CD4-positive, alpha-beta T cell treated with Interleukin-1 beta for 1 hour (primary cell): ENCODE measurements at regions not wholly inside any gene's neighbourhood (a gene's known extent, or its start where the extent isn't known, plus 50 kb on each side); places are given as distances from the start of the nearest gene placed in this dataset.

Source experiments
- DNase-seq, 2 donors: peaks; one replicate each; pipeline ENCODE4 v3.0.0-alpha.2; 2020 to 2022

DNA sequence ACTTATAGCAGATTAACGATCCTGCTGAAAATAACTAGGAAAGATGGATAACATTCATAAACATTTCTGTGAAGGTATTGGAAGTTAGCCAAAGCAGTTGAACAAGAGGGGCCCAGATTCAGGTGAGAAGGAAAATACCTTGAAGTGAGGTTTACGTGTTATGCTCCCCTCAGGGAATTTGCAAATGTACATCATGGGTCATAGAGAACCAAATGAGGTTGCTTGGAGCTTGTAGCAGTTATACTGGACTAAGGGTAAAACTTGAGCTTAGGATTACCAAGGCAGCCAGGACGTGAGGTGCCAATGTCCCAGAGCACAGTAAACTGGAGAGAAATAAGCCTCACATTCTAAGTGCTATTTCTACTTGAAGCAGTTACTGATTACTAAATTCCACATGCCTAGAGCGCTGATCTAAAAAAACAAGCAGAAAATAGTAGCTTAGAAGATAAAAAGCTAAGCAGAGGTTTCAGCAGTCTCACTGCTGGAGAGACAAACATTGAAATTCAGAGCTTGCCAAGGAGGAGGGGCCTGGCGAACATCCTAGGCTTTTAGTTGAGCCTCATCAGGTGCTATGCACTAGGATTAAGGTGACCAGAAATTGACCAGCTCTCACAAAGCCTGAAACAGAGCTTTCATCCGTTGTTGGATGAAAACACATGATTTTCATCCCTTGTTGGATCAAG is 136.7 kb upstream of the FAM20A start:
- DNase-seq: no peak

DNA sequence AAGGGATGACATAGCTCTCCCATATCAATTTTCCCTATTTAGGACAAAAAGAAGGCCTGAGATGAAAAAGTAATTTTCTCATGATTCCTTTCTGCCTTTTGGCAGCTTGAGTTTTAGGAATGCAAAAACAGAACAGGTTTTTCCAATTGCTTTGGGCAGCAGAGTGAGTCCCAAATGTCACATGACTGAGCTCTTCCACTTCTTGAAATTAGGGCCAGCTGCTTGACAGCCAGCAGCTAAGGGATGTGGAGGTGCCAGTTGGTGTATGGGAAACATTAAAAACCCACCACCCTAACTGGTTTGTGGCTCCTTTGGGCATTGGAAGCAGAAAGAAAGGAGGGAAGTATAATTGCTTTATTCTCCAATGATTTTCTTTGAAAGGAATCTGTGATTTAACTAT is 133.8 kb upstream of the FAM20A start:
- DNase-seq: no peak

DNA sequence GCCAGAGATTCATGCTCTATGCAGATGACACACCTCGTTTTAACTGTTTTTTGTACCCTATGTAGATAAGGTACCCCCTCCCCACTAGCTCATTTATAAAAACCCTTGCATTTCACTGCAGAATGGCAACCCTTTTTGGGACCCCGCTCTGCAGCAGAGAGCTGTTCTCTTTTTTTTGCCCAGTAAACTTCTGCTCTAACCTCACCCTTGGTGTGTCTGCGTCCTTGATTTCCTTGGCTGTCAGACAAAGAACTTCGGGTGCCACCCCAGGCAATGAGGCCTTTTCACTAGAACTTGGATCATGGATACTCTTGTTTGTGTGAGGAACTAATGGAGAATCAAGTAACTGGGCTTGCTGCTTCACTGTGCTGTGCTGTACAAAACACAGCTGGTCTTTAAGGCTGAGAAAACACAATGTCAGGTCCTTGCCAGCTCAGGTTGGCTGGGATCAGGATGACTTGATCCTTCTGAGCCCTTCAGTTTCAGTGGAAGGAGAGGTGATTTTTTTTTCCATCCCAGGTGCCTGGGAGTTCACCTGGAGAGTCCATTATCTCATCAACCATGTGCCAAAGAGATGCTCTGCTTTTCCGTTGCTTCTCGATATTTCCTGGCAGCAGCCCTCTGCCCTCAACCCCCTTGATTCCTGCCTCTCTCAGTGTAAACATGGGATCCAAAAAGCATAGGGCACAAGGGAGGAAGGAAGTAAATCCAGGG is 133.2 kb upstream of the FAM20A start:
- no peak for DNase-seq

DNA sequence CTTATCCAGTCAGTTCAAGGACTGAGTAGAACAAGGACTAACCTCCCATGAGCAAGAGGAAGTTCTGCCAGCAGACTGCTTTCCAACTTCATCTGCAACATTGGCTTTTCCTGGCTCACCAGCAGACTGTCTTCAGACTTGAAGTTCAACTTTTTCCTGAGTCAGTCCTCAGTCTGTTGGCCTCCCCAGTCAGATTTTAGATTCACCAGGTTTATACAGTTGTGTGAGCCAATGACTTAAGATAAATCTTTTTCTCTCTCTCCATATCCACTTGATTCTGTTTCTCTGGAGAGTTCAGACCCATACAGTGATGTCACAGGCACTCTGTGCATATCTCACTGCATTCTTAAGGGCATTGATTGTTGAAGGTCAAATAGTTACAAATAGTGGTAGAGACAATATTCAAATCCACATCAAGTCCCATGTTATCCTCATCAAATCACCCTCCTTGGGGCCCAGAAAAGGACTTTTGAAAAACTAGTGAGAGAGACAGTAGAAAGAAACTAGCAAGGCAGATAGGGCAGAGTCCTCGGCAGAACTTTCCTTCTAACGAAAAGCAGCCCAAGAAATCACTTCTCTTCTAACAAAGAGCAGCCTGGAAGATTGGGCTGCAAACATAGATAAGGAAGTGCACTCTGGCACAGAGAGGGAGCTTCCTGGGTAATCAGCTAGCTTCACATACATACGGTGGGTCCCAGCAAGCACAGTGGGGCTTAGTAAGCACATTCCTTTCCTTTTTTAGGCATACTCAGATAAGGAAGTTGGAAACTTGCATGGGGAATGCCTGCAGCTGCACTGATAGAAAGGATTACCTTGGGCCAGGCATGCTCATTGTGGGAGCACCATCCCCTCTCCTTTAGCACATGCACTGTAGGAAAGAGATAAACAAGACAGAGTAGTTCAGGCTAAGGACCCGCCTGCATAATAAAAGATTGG is 132.3 kb upstream of the FAM20A start:
- DNase-seq: no peak

DNA sequence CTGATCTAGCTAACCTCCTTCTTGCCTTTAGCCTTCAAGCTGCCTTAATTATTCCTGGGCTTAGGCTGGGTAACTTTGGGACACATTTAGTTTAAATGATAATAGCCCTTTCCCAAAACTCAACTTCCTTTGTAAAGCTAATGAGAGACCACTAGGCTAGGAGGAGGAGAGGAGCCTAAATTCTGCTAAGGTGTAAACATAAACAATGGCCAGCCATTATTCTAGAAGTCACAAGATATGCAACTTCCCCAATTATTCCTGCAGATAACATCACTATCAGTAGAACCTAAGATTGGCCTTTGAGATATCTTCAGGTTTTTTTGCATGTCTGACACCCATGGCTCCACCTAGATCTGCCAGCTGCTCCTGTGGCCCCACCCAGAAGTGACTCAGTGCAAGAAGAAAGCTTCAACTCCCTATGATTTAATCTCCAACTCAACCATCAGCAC is 131.2 kb upstream of the FAM20A start:
- no peak for DNase-seq

DNA sequence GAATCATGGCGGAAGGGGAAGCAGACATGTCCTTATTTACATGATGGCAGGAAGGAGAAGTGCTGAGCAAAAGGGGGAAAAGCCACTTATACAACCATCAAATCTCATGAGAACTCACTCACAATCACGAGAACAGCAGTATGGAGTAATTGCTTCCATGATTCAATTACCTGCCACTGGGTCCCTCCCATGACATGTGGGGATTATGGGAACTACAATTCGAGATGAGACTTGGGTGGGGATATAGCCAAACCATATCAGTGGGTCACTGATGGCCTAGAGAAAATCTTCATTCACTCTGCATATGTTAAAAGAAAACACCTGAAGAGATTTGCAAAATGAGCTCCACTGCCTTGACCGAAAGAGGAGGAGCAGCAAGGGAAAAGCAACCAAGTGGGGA is 130.3 kb upstream of the FAM20A start:
- no peak for DNase-seq

DNA sequence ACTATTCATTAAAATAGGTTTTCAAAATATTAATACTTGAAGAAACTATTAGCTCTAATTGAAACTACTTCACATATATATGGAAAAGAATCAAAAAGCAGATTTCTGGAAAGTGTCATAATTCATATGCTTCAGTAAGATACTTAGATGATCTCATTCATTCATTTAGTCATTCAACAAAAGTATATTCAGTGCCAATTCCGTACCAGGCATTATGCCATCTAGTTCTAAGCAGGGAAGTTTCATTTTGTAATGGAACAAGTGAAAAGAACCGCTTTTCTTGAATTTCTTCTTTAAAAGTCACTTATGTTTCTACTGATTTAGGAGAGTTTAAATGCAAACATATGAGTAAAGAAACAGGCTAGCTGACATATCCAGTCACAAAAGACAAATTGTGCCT is 118.3 kb upstream of the FAM20A start:
- no peak for DNase-seq

DNA sequence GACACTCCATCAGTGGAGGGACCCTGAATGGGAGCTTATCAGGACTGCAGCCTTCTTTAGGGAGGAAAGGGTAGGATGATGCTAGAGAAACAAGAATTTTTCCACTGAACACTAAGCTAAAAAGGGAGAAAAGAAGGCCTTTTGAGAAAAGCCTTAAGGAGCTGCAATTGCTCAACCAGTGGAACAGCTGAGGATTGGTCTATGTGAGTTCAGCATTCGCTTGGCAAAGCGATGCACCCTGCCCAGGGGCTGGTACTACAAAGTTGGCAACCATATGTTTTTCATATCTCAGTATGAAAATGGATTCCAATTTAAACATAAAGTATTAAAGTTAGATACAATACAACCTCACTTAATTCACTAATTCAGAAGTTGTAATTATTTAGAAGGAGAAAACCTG is 117.8 kb upstream of the FAM20A start:
- DNase-seq: no peak

DNA sequence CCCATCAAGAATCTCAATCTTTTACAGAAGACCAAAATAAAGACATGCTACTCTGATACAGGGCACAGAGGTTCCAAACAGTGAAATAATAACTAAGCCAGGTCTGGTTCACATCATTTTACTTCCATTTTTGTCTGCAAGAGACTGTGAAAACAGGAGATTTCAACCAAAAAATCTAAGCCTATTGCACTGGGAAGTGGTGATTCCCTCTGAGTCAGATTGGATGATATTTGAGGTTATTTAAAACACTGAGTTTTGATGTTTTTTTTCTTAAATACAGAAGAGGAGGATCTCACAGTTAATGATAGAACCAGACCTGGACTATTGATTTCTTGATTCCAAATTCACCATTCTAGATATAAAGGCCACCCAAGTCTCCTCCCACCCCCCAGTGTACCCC is 117.3 kb upstream of the FAM20A start:
- DNase-seq: no peak

DNA sequence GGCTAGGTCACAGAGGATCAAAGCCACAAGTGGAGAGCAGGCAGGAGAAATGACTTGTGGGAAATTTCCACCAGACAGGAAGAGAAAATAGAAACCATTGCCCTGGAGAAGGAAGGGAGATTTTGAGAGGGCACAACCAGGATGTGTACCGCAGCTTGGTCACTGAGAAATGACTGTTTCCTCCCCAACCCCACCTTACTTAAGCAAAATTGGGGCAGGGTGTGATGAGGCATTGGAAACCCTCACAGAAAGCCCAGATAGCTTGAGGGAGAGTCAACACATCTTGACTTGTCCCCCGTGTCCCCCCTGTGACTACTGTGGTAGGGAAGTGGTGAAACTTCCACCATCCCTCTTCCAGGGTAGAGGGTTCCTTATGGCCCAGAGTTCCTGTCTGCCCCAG is 113.5 kb upstream of the FAM20A start:
- DNase-seq: no peak

DNA sequence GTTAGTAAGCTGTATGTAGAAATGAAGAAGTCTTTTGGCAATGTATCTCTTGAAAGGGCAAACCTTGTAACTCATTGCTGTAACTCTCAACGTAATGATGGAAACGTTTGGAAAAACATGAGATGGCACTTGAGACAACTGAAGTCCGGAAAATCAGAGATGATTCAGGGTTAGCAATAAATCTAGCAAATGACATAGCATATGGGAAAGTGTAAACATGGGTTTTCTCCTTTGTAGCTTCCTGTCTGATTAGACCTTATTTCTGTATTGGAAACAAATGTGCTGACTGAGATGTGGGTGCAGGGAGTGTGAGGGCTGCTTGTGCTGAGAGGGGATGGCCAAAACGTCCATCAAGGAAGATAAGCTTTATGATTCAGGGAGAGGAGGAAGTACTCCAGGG is 110.7 kb upstream of the FAM20A start:
- no peak for DNase-seq

DNA sequence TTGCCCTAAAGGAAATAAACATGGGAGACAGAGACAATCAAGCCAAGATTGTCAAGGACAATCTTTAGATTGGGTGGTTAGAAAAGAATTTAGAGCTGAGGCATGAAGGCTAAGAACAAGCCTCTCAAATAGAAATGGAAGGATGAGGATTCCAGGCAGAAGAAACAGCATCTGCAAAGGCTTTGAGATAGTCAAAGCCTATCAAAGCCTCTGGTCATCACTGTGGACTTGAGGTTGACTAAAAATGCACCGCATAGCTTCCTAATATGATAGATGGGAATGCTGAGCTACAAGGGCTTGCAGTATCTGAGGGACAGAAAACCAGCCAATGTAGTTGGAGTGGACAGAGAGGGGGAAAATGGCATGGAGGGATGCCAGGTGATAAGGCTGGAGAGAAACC is 109.8 kb upstream of the FAM20A start:
- DNase-seq: no peak

DNA sequence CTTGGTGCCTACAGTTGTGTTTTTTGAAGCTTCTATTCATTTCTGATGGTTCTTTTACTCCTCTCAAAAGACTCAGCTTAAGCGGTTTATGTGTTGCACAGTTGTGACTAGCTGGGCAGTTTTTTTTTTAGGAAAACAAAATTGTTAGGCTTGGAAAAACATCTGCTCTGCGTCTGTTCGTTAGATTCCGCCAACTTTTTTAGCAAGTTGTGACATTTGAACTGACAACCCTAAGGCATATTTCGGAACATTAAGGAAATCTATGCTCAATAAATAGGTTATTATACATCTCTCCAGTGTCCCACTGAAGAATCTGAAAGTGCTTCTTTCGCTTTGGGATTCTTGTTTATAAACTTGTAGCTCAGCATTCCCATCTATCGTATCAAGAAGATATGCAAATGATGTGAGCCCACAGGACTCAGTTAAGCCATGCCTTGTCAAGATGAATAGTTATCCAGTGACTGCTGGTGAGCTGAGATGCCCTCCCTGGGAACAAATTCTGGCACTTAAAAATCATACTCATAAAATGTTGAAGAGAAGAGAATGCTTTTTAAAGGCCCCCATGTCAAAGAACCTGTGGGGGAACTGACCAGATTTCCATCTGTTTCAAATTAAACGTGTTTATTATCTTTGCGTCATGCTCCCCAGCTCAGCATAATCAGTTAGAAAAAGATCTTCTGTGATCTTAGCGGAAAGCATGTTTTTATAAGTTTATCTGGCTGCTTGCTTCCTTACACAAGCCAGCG is 109.0 kb upstream of the FAM20A start:
- DNase-seq: no peak

DNA sequence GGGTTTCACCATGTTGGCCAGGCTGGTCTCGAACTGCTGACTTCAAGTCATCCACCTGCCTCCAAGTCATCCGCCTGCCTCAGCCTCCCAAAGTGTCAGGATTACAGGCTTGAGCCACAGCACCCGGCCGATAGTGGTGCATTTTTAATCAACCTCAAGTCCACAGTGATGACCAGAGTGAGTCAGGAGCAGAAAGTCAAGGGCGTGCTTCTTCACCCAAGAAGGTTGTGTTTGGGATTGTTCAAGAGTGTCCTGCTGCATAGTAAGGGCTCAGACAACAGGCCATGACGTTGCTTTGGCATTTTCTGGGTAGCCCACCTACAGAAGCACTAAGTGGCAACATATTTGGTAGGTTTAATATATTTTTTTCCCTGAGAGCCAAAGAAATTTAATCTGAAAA is 108.3 kb upstream of the FAM20A start:
- DNase-seq: no peak

DNA sequence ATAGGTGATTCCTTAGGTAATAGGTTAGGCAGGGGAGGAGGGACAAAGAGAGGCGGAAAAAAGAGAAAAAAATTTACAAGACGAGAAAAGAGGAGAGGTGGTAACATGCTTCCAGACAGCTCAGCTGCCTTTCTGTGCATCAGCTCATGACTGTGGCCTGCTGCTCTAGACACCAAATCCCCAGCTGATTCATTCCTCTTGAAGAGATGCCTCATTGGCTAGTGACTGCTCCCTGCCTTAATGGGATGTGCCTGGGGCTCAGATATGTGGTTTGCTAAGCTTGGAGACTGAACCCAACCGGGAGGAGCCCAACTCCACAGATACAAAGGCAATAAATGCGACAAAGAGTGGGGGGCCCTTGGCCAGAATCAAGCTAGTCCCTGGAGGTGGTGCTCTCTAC is 105.9 kb upstream of the FAM20A start:
- no peak for DNase-seq

DNA sequence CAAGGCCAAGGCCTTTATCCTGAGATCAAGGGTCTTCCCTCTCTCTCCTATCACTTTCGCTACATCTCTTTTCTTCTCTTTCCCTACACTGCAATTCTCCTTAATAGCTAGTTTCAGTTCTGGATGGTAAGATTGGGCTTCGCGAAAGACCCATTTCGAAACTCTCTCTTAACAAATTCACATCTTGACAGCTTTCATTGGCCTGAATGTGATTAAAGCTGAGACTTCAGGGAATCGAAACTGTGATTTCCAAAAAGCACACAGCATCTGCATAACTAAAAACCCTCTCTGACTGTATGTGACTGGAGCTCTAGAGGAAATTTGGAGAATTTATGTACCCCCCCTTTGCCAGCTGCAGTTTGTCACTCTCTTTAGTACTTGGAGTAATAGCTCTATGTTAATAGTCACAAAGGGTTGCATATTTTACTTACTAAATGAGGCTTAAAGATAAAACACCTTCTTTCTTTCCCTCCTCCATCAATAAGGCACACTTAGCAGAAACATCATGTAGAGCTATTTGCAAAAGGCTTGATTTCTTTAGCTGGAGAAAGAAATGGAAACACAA is 105.3 kb upstream of the FAM20A start:
- DNase-seq: no peak

DNA sequence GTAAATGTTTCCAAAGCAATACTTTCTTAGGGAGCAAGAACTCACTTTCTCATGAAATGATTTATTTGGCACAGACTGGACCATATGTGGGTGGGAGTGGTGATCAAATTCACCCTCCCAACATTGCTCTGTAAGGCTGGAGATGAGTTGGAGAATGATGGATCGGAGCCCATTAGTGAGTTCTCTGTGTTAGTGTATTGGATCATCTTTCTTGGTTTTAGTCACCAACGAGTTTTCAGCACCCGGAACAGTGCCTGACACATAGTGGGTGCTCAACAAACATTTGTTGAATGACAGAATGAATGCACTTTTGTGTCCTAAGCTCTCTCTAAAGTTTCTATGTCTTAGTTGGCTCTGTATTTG is 104.5 kb upstream of the FAM20A start:
- no peak for DNase-seq

DNA sequence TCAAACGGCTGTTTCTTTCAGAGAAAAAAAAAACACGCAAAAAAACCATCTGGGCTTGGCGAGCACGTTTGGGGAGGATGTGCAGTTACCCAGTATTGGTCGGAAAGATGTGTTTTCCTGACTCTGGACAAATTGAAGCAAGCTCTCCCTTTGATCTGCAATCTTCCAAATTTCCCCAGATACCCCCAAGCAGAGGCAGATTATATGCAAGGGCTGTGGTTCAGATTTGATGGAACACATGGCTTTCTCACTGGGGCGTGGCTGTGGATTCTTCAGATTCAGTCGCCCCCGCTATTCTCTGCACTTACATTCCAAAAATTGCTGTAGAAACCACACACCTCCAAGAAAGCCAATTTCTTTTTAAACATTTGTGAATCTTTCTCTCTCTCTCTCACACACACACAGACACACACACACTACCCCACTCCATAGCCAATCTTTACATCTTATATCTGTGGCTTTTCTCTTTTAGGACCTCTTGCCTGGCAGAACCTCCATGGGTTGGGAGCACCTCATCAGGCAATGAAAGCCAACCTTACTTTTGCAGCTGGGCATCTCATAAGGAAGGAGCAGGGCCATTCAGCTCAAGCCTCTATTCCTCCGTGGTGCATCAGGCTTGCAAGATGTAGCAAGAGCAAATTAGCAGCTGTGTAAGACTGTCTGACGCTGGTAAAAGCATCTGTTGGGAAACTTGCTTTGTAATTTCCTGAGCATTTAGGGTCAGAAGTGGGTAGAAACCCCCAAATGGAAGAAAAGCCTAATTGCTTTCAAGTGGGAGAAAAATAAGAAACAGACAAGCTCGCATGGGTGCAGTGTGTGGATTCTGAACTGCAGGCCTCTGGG is 103.9 kb upstream of the FAM20A start:
- DNase-seq: no peak

DNA sequence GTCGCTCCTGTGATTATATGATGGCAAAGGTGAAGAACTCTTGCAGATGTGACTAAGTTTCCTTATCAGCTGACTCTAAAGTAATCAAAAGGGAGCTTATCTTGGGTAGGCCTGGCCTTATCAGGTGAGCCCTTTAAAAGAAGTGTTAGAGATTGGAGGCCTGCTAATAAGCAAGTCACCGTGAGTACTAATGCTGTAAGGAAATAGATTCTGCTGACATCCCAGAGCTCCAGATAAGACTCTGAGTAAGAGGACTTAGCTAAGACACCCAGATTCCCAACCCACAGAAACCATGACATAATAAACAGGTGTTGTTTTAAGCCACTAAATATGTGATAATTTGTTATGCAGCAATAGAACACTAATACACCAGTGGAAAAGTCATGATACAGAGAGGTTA is 99.9 kb upstream of the FAM20A start:
- DNase-seq: no peak

DNA sequence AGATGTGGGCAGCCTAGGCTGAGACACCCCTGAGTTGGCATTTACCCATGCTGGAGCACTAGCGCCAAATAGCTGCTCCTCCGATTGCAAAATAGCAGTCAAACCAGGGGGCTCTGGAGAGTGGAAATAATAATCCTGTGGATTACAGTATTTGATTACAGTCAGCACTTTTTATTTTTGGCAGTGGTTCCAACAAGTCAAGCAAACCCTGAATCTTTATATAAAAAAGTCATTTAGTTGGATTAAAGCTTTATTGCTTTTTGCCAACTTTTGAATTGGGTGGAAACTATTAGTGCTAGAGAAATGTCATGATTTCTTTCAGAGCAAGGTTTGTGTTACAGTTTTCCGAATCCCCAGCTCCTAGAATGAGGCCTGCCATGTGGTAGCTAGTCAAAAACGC is 99.3 kb upstream of the FAM20A start:
- no peak for DNase-seq

DNA sequence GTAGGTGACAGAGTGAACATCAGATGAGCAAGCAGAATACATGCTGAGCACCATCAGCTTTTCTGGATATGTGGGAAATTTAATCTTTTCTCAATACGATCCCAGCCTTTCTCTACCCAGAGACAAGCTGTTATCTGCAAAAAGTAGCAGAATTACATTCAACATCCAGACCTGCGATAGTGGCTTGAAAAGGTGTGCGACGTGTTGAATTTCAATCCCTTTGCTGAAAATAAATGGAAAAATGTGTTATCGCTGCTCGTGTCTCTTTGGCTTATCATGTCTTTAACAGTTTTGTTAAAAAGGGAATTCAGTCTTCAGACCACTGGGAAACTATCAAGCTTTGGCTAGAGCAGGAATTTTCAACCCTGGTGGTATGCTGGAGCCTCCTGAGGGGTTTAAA is 98.8 kb upstream of the FAM20A start:
- DNase-seq: no peak

DNA sequence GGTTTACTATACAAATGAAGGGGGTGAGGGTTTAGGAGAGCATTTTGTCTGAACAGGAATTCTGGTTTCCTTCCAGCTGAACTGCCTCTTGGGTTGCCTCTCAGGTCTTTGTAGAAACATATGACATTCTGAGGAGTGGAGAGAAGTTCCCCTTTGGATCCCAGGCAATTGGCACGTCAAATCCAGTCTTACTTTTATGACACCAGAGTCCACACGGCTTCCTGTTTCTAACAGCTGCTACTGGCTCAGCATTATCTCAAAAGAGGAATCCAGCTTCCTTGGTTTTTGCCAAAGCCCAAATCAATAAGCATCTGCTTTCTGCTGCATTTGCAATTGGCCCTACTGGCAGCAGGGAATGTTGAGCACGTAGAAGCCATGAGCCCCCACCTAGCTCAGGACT is 97.6 kb upstream of the FAM20A start:
- DNase-seq: no peak
